ENCODE measurements at regions not wholly inside any gene's neighbourhood (a gene's known extent, or its start where the extent isn't known, plus 50 kb on each side); places are given as distances from the start of the nearest gene placed in this dataset.

- TF ChIP-seq ZBTB7A (IDR thresholded peaks at IDR 0.05; ENCODE audit: low read depth), result no peak
- TF ChIP-seq TCF12 (IDR thresholded peaks at IDR 0.05; ENCODE audit: low read depth), result no peak
- no peak for TF ChIP-seq TEAD4 (IDR thresholded peaks at IDR 0.05)
- no peak for TF ChIP-seq EP300 (IDR thresholded peaks at IDR 0.05; ENCODE audit: borderline replicate concordance)
- TF ChIP-seq USF1 (IDR thresholded peaks at IDR 0.05), result no peak
- no peak for TF ChIP-seq CREB1 (IDR thresholded peaks at IDR 0.05; ENCODE audit: low read depth)
Observed at GRCh38 chr18:68148863-68149262, 566.0 kb downstream of the TMX3 start.

GRCh38 chr18:68147728-68148127 lies 567.2 kb downstream of the TMX3 start:
- no peak for TF ChIP-seq YY1 (IDR thresholded peaks at IDR 0.05; ENCODE audit: low read depth)
- TF ChIP-seq TEAD4 (IDR thresholded peaks at IDR 0.05), result no peak
- TF ChIP-seq MAX (IDR thresholded peaks at IDR 0.05), result no peak

GRCh38 chr18:68121826-68122225 lies 593.1 kb downstream of the TMX3 start:
- no peak for TF ChIP-seq REST (IDR thresholded peaks at IDR 0.05; ENCODE audit: low read depth)
- no peak for TF ChIP-seq MAX (IDR thresholded peaks at IDR 0.05)
- TF ChIP-seq RAD21 (IDR thresholded peaks at IDR 0.05; ENCODE audit: low read depth), result no peak
- no peak for TF ChIP-seq YY1 (IDR thresholded peaks at IDR 0.05; ENCODE audit: low read depth)
- TF ChIP-seq TEAD4 (IDR thresholded peaks at IDR 0.05), result no peak
- no peak for TF ChIP-seq TAF1 (IDR thresholded peaks at IDR 0.05; ENCODE audit: low read depth)
- no peak for TF ChIP-seq ZBTB7A (IDR thresholded peaks at IDR 0.05; ENCODE audit: low read depth)
- TF ChIP-seq EGR1 (IDR thresholded peaks at IDR 0.05), result no peak
- TF ChIP-seq NFIC (IDR thresholded peaks at IDR 0.05), result no peak
- TF ChIP-seq USF1 (IDR thresholded peaks at IDR 0.05), result no peak
- TF ChIP-seq CREB1 (IDR thresholded peaks at IDR 0.05; ENCODE audit: low read depth), result no peak
- no peak for TF ChIP-seq CEBPB (IDR thresholded peaks at IDR 0.05)
- no peak for TF ChIP-seq FOXM1 (IDR thresholded peaks at IDR 0.05; ENCODE audit: borderline replicate concordance, low read depth)
- no peak for TF ChIP-seq TCF12 (IDR thresholded peaks at IDR 0.05; ENCODE audit: low read depth)
- no peak for TF ChIP-seq EP300 (IDR thresholded peaks at IDR 0.05; ENCODE audit: borderline replicate concordance)

- TF ChIP-seq USF1 (IDR thresholded peaks at IDR 0.05) (no peak), REST (IDR thresholded peaks at IDR 0.05; ENCODE audit: low read depth) (no peak), EGR1 (IDR thresholded peaks at IDR 0.05) (no peak), TCF12 (IDR thresholded peaks at IDR 0.05; ENCODE audit: low read depth) (no peak), RAD21 (IDR thresholded peaks at IDR 0.05; ENCODE audit: low read depth) (no peak), CREB1 (IDR thresholded peaks at IDR 0.05; ENCODE audit: low read depth) (no peak), YY1 (IDR thresholded peaks at IDR 0.05; ENCODE audit: low read depth) (no peak), EP300 (IDR thresholded peaks at IDR 0.05; ENCODE audit: borderline replicate concordance) (no peak), ZBTB7A (IDR thresholded peaks at IDR 0.05; ENCODE audit: low read depth) (no peak), TEAD4 (IDR thresholded peaks at IDR 0.05) (no peak), FOXM1 (IDR thresholded peaks at IDR 0.05; ENCODE audit: borderline replicate concordance, low read depth) (no peak), CEBPB (IDR thresholded peaks at IDR 0.05) (no peak), TAF1 (IDR thresholded peaks at IDR 0.05; ENCODE audit: low read depth) (no peak), MAX (IDR thresholded peaks at IDR 0.05) (no peak), NFIC (IDR thresholded peaks at IDR 0.05) (no peak)
Observed at GRCh38 chr18:68121308-68121707, 593.6 kb downstream of the TMX3 start.

GRCh38 chr18:68114989-68115388 lies 598.5 kb upstream of the DSEL start:
- TF ChIP-seq RAD21 (IDR thresholded peaks at IDR 0.05; ENCODE audit: low read depth), result no peak
- TF ChIP-seq CEBPB (IDR thresholded peaks at IDR 0.05), result peak; percentile 20; the same call in 1 of the 2 replicates

GRCh38 chr18:68104036-68104435 lies 587.5 kb upstream of the DSEL start:
- TF ChIP-seq NFIC (IDR thresholded peaks at IDR 0.05), result no peak
- no peak for TF ChIP-seq TAF1 (IDR thresholded peaks at IDR 0.05; ENCODE audit: low read depth)
- TF ChIP-seq MAX (IDR thresholded peaks at IDR 0.05), result no peak
- TF ChIP-seq YY1 (IDR thresholded peaks at IDR 0.05; ENCODE audit: low read depth), result no peak
- TF ChIP-seq TEAD4 (IDR thresholded peaks at IDR 0.05), result no peak
- no peak for TF ChIP-seq ZBTB7A (IDR thresholded peaks at IDR 0.05; ENCODE audit: low read depth)
- no peak for TF ChIP-seq TCF12 (IDR thresholded peaks at IDR 0.05; ENCODE audit: low read depth)
- TF ChIP-seq EP300 (IDR thresholded peaks at IDR 0.05; ENCODE audit: borderline replicate concordance), result no peak

Measured in Ishikawa (cell line).